ENCODE measurements at regions not wholly inside any gene's neighbourhood (a gene's known extent, or its start where the extent isn't known, plus 50 kb on each side); places are given as distances from the start of the nearest gene placed in this dataset.

DNA sequence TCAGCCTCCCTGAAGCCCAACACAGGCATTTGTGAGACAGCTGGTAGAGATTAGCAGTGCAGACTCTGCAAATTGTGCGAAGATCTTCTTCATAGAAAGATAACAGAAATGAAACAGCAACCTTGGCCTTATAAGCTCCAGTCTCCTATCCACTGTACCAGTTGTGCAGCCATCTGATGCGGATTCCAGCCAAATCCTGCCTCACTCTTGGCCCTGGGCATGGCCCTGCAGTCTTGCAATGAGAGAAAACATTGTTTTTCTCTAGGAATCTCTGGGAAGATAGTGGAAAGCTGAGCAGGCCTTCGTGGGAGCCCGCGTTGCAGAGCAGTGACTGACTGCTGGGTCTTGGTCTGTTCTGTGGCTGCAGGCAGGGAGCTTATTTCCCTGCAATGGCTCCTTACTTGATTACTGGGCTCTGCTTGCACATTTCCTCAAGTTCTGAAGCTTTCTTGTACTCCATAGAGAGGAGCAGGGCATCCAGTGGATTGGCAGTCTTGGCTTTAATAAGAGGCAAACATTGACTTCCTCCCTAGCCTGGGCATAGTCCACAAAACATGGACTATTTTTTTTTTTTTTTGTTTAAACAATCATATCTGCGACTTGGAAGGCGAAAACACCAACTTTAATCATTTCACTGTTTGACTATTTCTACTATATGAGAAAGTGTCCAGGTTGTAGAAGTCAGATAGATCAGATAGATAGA lies 193.0 kb downstream of the ACTR3 start:
- TF ChIP-seq EZH2 (IDR thresholded peaks at IDR 0.05; ENCODE audit: borderline replicate concordance, control insufficient read depth, low read depth, low read length) (no peak), CTCF (IDR thresholded peaks at IDR 0.05 in 2 of 3, conservative IDR thresholded peaks at IDR 0.05 in 1 of 3; ENCODE audit: control insufficient read depth in 2 of 3, extremely low read depth in 1 of 3, insufficient read depth in 1 of 3, low read depth in 3 of 3, low read length in 3 of 3) (no peak), POLR2AphosphoS5 (IDR thresholded peaks at IDR 0.05; ENCODE audit: low read length) (no peak), POLR2A (IDR thresholded peaks at IDR 0.05; ENCODE audit: low read depth, low read length) (no peak)
- TF ChIP-seq, protein P1, sequence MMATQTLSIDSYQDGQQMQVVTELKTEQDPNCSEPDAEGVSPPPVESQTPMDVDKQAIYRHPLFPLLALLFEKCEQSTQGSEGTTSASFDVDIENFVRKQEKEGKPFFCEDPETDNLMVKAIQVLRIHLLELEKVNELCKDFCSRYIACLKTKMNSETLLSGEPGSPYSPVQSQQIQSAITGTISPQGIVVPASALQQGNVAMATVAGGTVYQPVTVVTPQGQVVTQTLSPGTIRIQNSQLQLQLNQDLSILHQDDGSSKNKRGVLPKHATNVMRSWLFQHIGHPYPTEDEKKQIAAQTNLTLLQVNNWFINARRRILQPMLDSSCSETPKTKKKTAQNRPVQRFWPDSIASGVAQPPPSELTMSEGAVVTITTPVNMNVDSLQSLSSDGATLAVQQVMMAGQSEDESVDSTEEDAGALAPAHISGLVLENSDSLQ (IDR thresholded peaks at IDR 0.05) = no peak
